ENCODE measurements at regions not wholly inside any gene's neighbourhood (a gene's known extent, or its start where the extent isn't known, plus 50 kb on each side); places are given as distances from the start of the nearest gene placed in this dataset.
"Not testable (repeated sequence)": the region's sequence is repeated elsewhere in the genome, so short reads cannot be mapped to it uniquely, and the experiment has no call there.

DNA sequence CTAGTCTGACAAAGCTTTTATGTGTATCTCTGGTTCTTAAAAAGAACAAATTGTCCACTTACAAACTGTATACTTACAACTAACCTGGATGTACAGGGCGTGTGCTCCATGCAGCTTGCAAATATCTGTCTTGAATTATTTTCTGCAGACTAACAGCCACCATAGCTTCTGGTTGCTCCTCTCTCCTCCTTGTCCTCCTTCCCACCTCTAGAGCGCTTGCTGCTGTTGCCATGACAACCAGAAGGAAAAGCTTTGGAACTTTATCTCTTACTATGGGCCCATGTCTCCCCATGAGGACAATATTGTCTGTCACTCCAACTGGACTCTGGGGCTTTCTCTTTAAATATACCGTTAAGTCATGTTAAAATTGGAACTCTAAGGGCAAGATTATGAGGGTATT, 71.5 kb upstream of the DHX40 start:
- 84 to 91% methylated on average over 3 of the region's 3 CpGs for WGBS, 2 donors
- no peak for DNase-seq

DNA sequence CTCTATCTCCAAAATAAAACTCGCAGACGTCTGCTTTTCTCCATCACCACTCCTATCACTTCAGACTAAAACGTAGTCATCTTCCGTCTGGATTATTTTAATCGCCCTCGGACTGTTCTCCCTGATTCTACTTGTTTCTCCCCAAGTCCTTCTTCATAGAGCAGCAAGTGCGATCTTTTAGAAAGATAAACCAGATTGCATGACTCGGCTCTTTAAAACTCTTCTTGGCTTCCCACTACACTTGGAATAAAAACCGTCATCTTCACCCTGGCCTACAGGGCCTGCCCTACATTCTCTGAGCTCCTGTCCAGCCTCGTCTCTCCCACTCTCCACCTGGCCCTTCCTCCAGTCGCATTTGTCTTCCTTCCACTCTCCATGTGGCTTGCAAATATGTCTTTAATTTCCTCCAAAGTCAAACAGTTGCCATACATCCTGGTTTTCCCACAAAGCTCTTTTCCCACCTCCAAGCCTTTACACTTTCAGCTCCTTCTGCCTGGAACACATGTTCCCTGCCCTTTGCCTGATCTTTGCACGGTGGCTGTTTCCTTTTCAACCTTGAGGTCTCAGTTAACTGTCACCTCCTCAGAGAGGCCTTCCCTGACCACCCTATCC, 70.5 kb upstream of the DHX40 start:
- Histone ChIP-seq H3K4me1 (no peaks in the 10 kb centered on the region), H3K27ac (no peak overlapping the region), H3K9me3 (no peaks in the 10 kb centered on the region), H3K36me3 (no peaks in the 10 kb centered on the region), H3K4me3 (replicated peaks in 1 of 3) (no peak overlapping the region), H3K27me3 (no peaks in the 10 kb centered on the region)
- TF ChIP-seq POLR2A (IDR thresholded peaks at IDR 0.05) = no peak
- TF ChIP-seq, protein P1, sequence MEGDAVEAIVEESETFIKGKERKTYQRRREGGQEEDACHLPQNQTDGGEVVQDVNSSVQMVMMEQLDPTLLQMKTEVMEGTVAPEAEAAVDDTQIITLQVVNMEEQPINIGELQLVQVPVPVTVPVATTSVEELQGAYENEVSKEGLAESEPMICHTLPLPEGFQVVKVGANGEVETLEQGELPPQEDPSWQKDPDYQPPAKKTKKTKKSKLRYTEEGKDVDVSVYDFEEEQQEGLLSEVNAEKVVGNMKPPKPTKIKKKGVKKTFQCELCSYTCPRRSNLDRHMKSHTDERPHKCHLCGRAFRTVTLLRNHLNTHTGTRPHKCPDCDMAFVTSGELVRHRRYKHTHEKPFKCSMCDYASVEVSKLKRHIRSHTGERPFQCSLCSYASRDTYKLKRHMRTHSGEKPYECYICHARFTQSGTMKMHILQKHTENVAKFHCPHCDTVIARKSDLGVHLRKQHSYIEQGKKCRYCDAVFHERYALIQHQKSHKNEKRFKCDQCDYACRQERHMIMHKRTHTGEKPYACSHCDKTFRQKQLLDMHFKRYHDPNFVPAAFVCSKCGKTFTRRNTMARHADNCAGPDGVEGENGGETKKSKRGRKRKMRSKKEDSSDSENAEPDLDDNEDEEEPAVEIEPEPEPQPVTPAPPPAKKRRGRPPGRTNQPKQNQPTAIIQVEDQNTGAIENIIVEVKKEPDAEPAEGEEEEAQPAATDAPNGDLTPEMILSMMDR (IDR thresholded peaks at IDR 0.05) = no peak
- intact Hi-C loops (cut with DNase I) = no loop called here
- 78% methylated on average over 12 of the region's 12 CpGs for WGBS, 2 donors
- DNase-seq = no peak

More for the DNA sequence above, 71.5 kb upstream of the DHX40 start:
- TF ChIP-seq POLR2A (IDR thresholded peaks at IDR 0.05) = no peak
- TF ChIP-seq, protein P1 (IDR thresholded peaks at IDR 0.05) = no peak
- intact Hi-C loops (cut with DNase I) = no loop called here
- Histone ChIP-seq H3K9me3 (no peaks in the 10 kb centered on the region), H3K27me3 (no peaks in the 10 kb centered on the region), H3K4me3 (replicated peaks in 1 of 3) (no peak overlapping the region), H3K36me3 (no peaks in the 10 kb centered on the region), H3K27ac (no peak overlapping the region), H3K4me1 (no peaks in the 10 kb centered on the region)

DNA sequence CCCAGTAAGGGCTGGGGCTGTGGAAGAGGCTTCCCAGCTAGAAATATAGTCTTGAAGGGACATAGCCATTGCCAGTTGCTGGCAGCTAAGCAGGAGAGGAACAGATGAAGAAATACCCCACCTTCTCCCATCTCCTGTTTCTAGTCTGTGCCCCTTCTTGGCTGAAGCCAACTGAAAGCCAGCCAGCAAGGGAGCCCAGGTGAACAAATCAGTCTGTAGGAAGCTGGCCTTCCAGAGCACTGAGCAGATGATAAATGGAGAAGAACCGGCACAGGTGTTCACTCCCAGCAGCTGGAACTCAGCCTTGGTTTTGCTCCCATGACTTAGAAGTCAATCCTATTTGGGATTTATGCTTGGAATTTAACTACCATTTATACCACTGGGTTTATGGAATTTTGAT, 69.2 kb upstream of the DHX40 start:
- H3K27ac ChIP-seq = no peak overlapping the region
- 70 to 100% methylated on average over 1 of the region's 1 CpG for WGBS, 2 donors
- H3K4me1 ChIP-seq = no peaks in the 10 kb centered on the region
- no peaks in the 10 kb centered on the region for H3K9me3 ChIP-seq
- no peak for DNase-seq
- no peaks in the 10 kb centered on the region for H3K36me3 ChIP-seq
- intact Hi-C loops (cut with DNase I) = no loop called here
- no peak overlapping the region for H3K4me3 ChIP-seq (replicated peaks in 1 of 3)
- no peaks in the 10 kb centered on the region for H3K27me3 ChIP-seq
- TF ChIP-seq, protein P1 (IDR thresholded peaks at IDR 0.05) = no peak

DNA sequence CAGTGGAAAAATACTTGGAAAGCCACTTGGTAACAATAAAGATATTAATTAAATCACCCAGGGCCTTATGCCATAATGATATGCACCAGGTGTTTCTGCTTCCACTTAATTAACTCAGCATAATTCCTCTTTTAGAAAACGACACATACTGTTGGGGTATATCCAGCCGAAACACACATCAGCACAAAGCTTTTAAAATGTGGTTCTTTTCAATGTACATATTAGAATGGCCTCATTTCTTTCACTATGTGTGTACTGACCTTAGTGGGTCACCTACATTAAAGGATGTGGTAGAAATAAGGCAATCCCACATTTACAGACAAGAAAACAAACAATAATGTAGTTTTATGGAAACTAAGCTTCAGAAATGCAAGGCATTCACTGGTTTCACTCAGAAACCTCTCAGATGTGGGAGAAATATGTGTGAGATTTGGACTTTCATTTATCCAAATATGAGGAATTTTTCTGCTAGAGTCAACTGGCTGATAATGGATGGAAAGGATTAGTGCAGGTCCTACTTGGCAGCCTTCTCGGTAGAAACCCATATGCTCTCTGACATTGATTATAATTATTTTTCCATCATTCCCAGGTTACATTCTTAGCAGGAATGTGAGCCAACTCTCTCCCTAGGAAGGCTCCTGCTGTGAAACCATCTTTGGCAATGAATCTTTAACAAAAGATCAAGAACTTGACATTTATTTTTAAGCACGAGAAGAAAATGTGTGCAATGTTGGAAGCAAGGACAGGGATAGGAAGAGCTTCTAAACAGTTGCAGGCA, 66.7 kb upstream of the DHX40 start:
- no peaks in the 10 kb centered on the region for H3K4me1 ChIP-seq
- 73 to 77% methylated on average over 4 of the region's 4 CpGs for WGBS, 2 donors
- no peak for TF ChIP-seq POLR2A (IDR thresholded peaks at IDR 0.05)
- H3K36me3 ChIP-seq = no peaks in the 10 kb centered on the region
- no peaks in the 10 kb centered on the region for H3K27me3 ChIP-seq
- no peaks in the 10 kb centered on the region for H3K9me3 ChIP-seq
- H3K27ac ChIP-seq = no peak overlapping the region
- no peak for DNase-seq
- intact Hi-C loops (cut with DNase I) = no loop called here
- H3K4me3 ChIP-seq (replicated peaks in 1 of 3) = no peak overlapping the region

DNA sequence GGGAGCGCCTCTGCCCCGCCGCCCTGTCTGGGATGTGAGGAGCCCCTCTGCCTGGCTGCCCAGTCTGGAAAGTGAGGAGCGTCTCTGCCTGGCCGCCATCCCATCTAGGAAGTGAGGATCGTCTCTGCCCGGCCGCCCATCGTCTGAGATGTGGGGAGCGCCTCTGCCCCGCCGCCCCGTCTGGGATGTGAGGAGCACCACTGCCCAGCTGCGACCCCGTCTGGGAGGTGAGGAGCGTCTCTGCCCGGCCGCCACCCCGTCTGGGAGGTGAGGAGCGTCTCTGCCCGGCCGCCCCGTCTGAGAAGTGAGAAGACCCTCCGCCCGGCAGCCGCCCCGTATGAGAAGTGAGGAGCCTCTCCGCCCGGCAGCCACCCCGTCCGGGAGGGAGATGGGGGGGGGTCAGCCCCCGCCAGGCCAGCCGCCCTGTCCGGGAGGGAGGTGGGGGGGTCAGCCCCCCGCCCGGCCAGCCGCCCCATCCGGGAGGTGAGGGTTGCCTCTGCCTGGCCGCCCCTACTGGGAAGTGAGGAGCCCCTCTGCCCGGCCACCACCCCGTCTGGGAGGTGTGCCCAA, 65.2 kb upstream of the DHX40 start:
- DNase-seq; H3K27me3 ChIP-seq; intact Hi-C loops (cut with DNase I); H3K4me3 ChIP-seq (replicated peaks in 1 of 3); H3K9me3 ChIP-seq; H3K36me3 ChIP-seq; H3K4me1 ChIP-seq; H3K27ac ChIP-seq: not testable (repeated sequence)
- 93 to 99% methylated on average over 13 to 19 of the region's 41 CpGs for WGBS, 2 donors

DNA sequence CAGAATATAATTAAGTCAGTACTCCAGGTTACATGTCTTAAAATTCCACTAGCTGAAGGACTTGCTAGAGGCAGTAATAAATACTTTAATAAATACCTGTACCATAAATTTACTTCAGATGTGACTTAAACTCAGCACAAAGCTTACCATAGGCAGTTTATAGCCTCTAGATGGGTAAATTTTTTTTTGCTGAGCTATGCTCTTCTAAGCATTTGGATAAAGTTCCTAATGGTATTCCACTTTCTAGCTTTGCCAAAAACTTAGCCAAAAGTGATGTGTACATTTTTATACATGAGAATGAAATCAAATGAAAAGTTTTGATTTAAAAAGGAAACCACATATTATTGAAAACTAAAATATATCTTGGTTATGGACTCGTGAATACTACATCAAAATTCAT, 63.7 kb upstream of the DHX40 start:
- intact Hi-C loops (cut with DNase I) = no loop called here
- Histone ChIP-seq H3K27me3 (no peaks in the 10 kb centered on the region), H3K27ac (no peak overlapping the region), H3K4me3 (replicated peaks in 1 of 3) (no peak overlapping the region), H3K36me3 (no peaks in the 10 kb centered on the region), H3K9me3 (no peaks in the 10 kb centered on the region), H3K4me1 (no peaks in the 10 kb centered on the region)
- DNase-seq = no peak
- WGBS, 2 donors = 79% methylated on average over 1 of the region's 1 CpG
- TF ChIP-seq, protein P1 (IDR thresholded peaks at IDR 0.05) = no peak
- no peak for TF ChIP-seq POLR2A (IDR thresholded peaks at IDR 0.05)

All from thyroid gland (tissue), 4 donors.